ENCODE measurements at regions not wholly inside any gene's neighbourhood (a gene's known extent, or its start where the extent isn't known, plus 50 kb on each side); places are given as distances from the start of the nearest gene placed in this dataset.

- TF ChIP-seq CTCF (IDR thresholded peaks at IDR 0.05; ENCODE audit: low read length) (peak; percentile 26; the same call in 1 of the 2 replicates), EZH2phosphoT487 (IDR thresholded peaks at IDR 0.05; ENCODE audit: low read length) (no peak), EZH2 (optimal IDR thresholded peaks at IDR 0.05; ENCODE audit: low read depth, low read length) (no peak)
Measured at GRCh38 chr9:29659014-29659413, 2085.7 kb upstream of the C9orf72 start.
